ENCODE measurements at regions not wholly inside any gene's neighbourhood (a gene's known extent, or its start where the extent isn't known, plus 50 kb on each side); places are given as distances from the start of the nearest gene placed in this dataset.

- TF ChIP-seq PHTF2 (CRISPR knock-in tag; IDR thresholded peaks at IDR 0.05) (no peak), POLR2A (conservative IDR thresholded peaks at IDR 0.05) (no peak)
These were observed 593.4 kb upstream of the LRATD1 start for GRCh38 chr2:14039134-14039533.
